HepG2 (cell line): ENCODE measurements at regions not wholly inside any gene's neighbourhood (a gene's known extent, or its start where the extent isn't known, plus 50 kb on each side); places are given as distances from the start of the nearest gene placed in this dataset.

ENCODE experiments used
- CREB3 ChIP-seq: sonication (generic); formaldehyde crosslinking; IDR thresholded peaks from 2 replicates; pipeline ENCODE4 v1.5.0; 2020; ENCODE audit warnings: missing genetic modification reagents
- CTCF ChIP-seq: sonication (generic); formaldehyde crosslinking; IDR thresholded peaks from 2 replicates; pipeline ENCODE4 v1.5.0; 2020; ENCODE audit warnings: mild to moderate bottlenecking, missing genetic modification reagents, moderate library complexity
- EP300 ChIP-seq, 3 experiments: sonication (generic) in 1 of 3; formaldehyde crosslinking in 1 of 3; IDR thresholded peaks; 2 replicates each; pipeline versions ENCODE4 v1.5.1 to v1.6.1; 2011 to 2020; ENCODE audit warnings: low read depth in 2 of 3, low read length in 2 of 3, borderline replicate concordance in 1 of 3, improper control_type of control experiment in 1 of 3, mild to moderate bottlenecking in 1 of 3, missing genetic modification reagents in 1 of 3, moderate library complexity in 1 of 3
- GPBP1L1 ChIP-seq: sonication (generic); formaldehyde crosslinking; IDR thresholded peaks from 2 replicates; pipeline ENCODE4 v1.5.0; 2020; ENCODE audit warnings: mild to moderate bottlenecking, missing genetic modification reagents
- KDM5B ChIP-seq: sonication (generic); formaldehyde crosslinking; IDR thresholded peaks from 2 replicates; pipeline ENCODE4 v1.4.0; 2020; ENCODE audit warnings: missing genetic modification reagents, mild to moderate bottlenecking, borderline replicate concordance
- MAFG ChIP-seq: sonication (generic); formaldehyde crosslinking; IDR thresholded peaks from 2 replicates; pipeline ENCODE4 v1.5.1; 2020; ENCODE audit warnings: mild to moderate bottlenecking, missing genetic modification reagents
- TEAD3 ChIP-seq: optimal IDR thresholded peaks from 2 replicates; pipeline ENCODE3; 2016; ENCODE audit warnings: borderline replicate concordance
- TGIF2 ChIP-seq: IDR thresholded peaks from 2 replicates; pipeline ENCODE4 v1.6.1; 2016; ENCODE audit warnings: control low read depth, missing compliant biosample characterization
- UBTF ChIP-seq: sonication (generic); formaldehyde crosslinking; IDR thresholded peaks from 2 replicates; pipeline ENCODE4 v1.4.0; 2020; ENCODE audit warnings: mild to moderate bottlenecking, missing genetic modification reagents
- ZBTB3 ChIP-seq: sonication (generic); formaldehyde crosslinking; IDR thresholded peaks from 2 replicates; pipeline ENCODE4 v1.4.0; 2020; ENCODE audit warnings: low read depth, mild to moderate bottlenecking, moderate library complexity, missing genetic modification reagents, borderline replicate concordance
- ZNF512B ChIP-seq: sonication (generic); formaldehyde crosslinking; IDR thresholded peaks from 2 replicates; pipeline ENCODE4 v1.5.1; 2020; ENCODE audit warnings: missing genetic modification reagents, mild to moderate bottlenecking, borderline replicate concordance
- ZNF569 ChIP-seq: sonication (generic); formaldehyde crosslinking; IDR thresholded peaks from 2 replicates; pipeline ENCODE4 v1.5.0; 2020; ENCODE audit warnings: mild to moderate bottlenecking, missing genetic modification reagents, moderate library complexity, borderline replicate concordance
- ZNF777 ChIP-seq: sonication (generic); formaldehyde crosslinking; IDR thresholded peaks from 2 replicates; pipeline ENCODE4 v1.4.0; 2020; ENCODE audit warnings: missing genetic modification reagents

- no peak for TF ChIP-seq CREB3 (CRISPR knock-in tag)
- no peak for TF ChIP-seq CTCF (CRISPR knock-in tag)
- no peak for TF ChIP-seq ZNF777 (CRISPR knock-in tag)
- TF ChIP-seq EP300 (IDR thresholded peaks at IDR 0.05; ENCODE audit: low read depth in 2 of 2, low read length in 2 of 2) = no peak
- no peak for TF ChIP-seq EP300 (CRISPR knock-in tag; IDR thresholded peaks at IDR 0.05; ENCODE audit: borderline replicate concordance)
- no peak for TF ChIP-seq TGIF2
- TF ChIP-seq TEAD3 (CRISPR knock-in tag) = no peak
- no peak for TF ChIP-seq ZNF569 (CRISPR knock-in tag)
- TF ChIP-seq ZNF512B (CRISPR knock-in tag) = no peak
- TF ChIP-seq GPBP1L1 (CRISPR knock-in tag) = no peak
- no peak for TF ChIP-seq KDM5B (CRISPR knock-in tag)
- no peak for TF ChIP-seq MAFG (CRISPR knock-in tag)
- TF ChIP-seq ZBTB3 (CRISPR knock-in tag) = no peak
- no peak for TF ChIP-seq UBTF (CRISPR knock-in tag)
Observed at GRCh38 chr11:19539861-19540260, 172.8 kb upstream of the NAV2 start.
